NB4 (cell line): ENCODE measurements at regions not wholly inside any gene's neighbourhood (a gene's known extent, or its start where the extent isn't known, plus 50 kb on each side); places are given as distances from the start of the nearest gene placed in this dataset.

ENCODE experiments used
- CTCF ChIP-seq: IDR thresholded peaks from one replicate; pipeline ENCODE4 v1.5.1; 2012; ENCODE audit warnings: low read depth, low read length
- TF ChIP-seq, protein P1 (sequence below): IDR thresholded peaks from 2 replicates; pipeline ENCODE4 v1.6.1; 2011; ENCODE audit warnings: low read depth, low read length

GRCh38 chr10:106473129-106473685, 691.3 kb downstream of the SORCS1 start:
- no peak for TF ChIP-seq CTCF
- TF ChIP-seq, protein P1, sequence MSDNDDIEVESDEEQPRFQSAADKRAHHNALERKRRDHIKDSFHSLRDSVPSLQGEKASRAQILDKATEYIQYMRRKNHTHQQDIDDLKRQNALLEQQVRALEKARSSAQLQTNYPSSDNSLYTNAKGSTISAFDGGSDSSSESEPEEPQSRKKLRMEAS, result no peak
